ENCODE measurements at regions not wholly inside any gene's neighbourhood (a gene's known extent, or its start where the extent isn't known, plus 50 kb on each side); places are given as distances from the start of the nearest gene placed in this dataset.

- Histone ChIP-seq H3K27me3 (no peaks in the 10 kb centered on the region), H3K4me1 (peaks cover 16 to 44% (median 40%) of the 10 kb centered on the region in 4 donors), H3K27ac (replicated peaks in 1 of 4) (no peak overlapping the region), H3K4me3 (no peak overlapping the region), H3K36me3 (no peaks in the 10 kb centered on the region), H3K9me3 (no peaks in the 10 kb centered on the region)
- intact Hi-C loops (cut with DNase I) = no loop called here
- 95% methylated on average over 2 of the region's 2 CpGs for WGBS
- TF ChIP-seq POLR2A (IDR thresholded peaks at IDR 0.05; ENCODE audit: low read depth) = no peak
- no peak for TF ChIP-seq POLR2AphosphoS5 (IDR thresholded peaks at IDR 0.05)
- TF ChIP-seq EP300 (IDR thresholded peaks at IDR 0.05) = no peak
- no peak for TF ChIP-seq CTCF (IDR thresholded peaks at IDR 0.05)
- DNase-seq (ENCODE audit: extremely low spot score) = no peak
These were observed 499.6 kb upstream of the SULF2 start for GRCh38 chr20:48284837-48285236.

- Histone ChIP-seq H3K36me3 (no peaks in the 10 kb centered on the region), H3K4me3 (no peak overlapping the region), H3K4me1 (peaks cover 21 to 44% (median 39%) of the 10 kb centered on the region in 4 donors), H3K27me3 (no peaks in the 10 kb centered on the region), H3K9me3 (no peaks in the 10 kb centered on the region), H3K27ac (replicated peaks in 1 of 4) (no peak overlapping the region)
- intact Hi-C loops (cut with DNase I) = no loop called here
- TF ChIP-seq EP300 (IDR thresholded peaks at IDR 0.05) (no peak), POLR2A (IDR thresholded peaks at IDR 0.05; ENCODE audit: low read depth) (no peak), CTCF (IDR thresholded peaks at IDR 0.05) (no peak), POLR2AphosphoS5 (IDR thresholded peaks at IDR 0.05) (no peak)
- no peak for DNase-seq (ENCODE audit: extremely low spot score)
- WGBS = 88% methylated on average over 4 of the region's 4 CpGs
These were observed 499.0 kb upstream of the SULF2 start for GRCh38 chr20:48284315-48284714.

- H3K9me3 ChIP-seq = no peaks in the 10 kb centered on the region
- 80% methylated on average over 13 of the region's 13 CpGs for WGBS
- DNase-seq (ENCODE audit: extremely low spot score) = no peak
- H3K4me3 ChIP-seq = no peak overlapping the region
- H3K27ac ChIP-seq (replicated peaks in 1 of 4) = no peak overlapping the region
- intact Hi-C loops (cut with DNase I) = no loop called here
- TF ChIP-seq CTCF (IDR thresholded peaks at IDR 0.05) = no peak
- peak in 1 of 2 donors; percentile 64 for TF ChIP-seq POLR2AphosphoS5 (IDR thresholded peaks at IDR 0.05)
- no peaks in the 10 kb centered on the region for H3K36me3 ChIP-seq
- no peaks in the 10 kb centered on the region for H3K27me3 ChIP-seq
- peaks cover 21 to 43% (median 37%) of the 10 kb centered on the region in 4 donors for H3K4me1 ChIP-seq
These were observed 498.3 kb upstream of the SULF2 start for GRCh38 chr20:48283470-48284110.

- WGBS = 80% methylated on average over 2 of the region's 4 CpGs
- Histone ChIP-seq H3K4me1 (peaks cover 21 to 41% (median 34%) of the 10 kb centered on the region in 4 donors), H3K4me3 (no peak overlapping the region), H3K27ac (replicated peaks in 1 of 4) (no peak overlapping the region), H3K27me3 (no peaks in the 10 kb centered on the region), H3K9me3 (no peaks in the 10 kb centered on the region), H3K36me3 (no peaks in the 10 kb centered on the region)
- TF ChIP-seq POLR2A (IDR thresholded peaks at IDR 0.05; ENCODE audit: low read depth) = no peak
- DNase-seq (ENCODE audit: extremely low spot score) = no peak
- intact Hi-C loops (cut with DNase I) = no loop called here
These were observed 497.4 kb upstream of the SULF2 start for GRCh38 chr20:48282591-48283228.

- intact Hi-C loops (cut with DNase I) = no loop called here
- Histone ChIP-seq H3K4me1 (peaks cover 13 to 34% (median 21%) of the 10 kb centered on the region in 4 donors), H3K27me3 (no peaks in the 10 kb centered on the region), H3K9me3 (no peaks in the 10 kb centered on the region), H3K4me3 (no peak overlapping the region), H3K36me3 (no peaks in the 10 kb centered on the region), H3K27ac (replicated peaks in 1 of 4) (no peak overlapping the region)
- no peak for DNase-seq (ENCODE audit: extremely low spot score)
- TF ChIP-seq EP300 (IDR thresholded peaks at IDR 0.05) (no peak), POLR2A (IDR thresholded peaks at IDR 0.05; ENCODE audit: low read depth) (no peak), CTCF (IDR thresholded peaks at IDR 0.05) (no peak), POLR2AphosphoS5 (IDR thresholded peaks at IDR 0.05) (no peak)
- 91% methylated on average over 4 of the region's 4 CpGs for WGBS
These were observed 496.2 kb upstream of the SULF2 start for GRCh38 chr20:48281501-48281900.
